K562 (cell line): ENCODE measurements at regions not wholly inside any gene's neighbourhood (a gene's known extent, or its start where the extent isn't known, plus 50 kb on each side); places are given as distances from the start of the nearest gene placed in this dataset.

Source experiments
- CHD1 ChIP-seq: fragments of 200-600 bp; sonication (generic); IDR thresholded peaks from one replicate; pipeline ENCODE4 v1.6.1; 2012; ENCODE audit warnings: mild to moderate bottlenecking, moderate library complexity, low read length, inconsistent platforms
- GATA2 ChIP-seq: sonication (generic); formaldehyde crosslinking; IDR thresholded peaks from 2 replicates; pipeline ENCODE4 v1.4.0; 2020; ENCODE audit warnings: mild to moderate bottlenecking, missing genetic modification reagents
- SP2 ChIP-seq: IDR thresholded peaks from 2 replicates; pipeline ENCODE4 v1.6.1; 2011; ENCODE audit warnings: mild to moderate bottlenecking, low read depth, low read length, moderate library complexity; ENCODE audit not compliant: poor library complexity, severe bottlenecking; ENCODE audit errors: extremely low read depth

GRCh38 chr7:155963356-155963755 lies 151.1 kb upstream of the SHH start:
- no peak for TF ChIP-seq SP2
- no peak for TF ChIP-seq CHD1
- TF ChIP-seq GATA2 (CRISPR knock-in tag) = no peak
